HepG2 (cell line): ENCODE measurements at regions not wholly inside any gene's neighbourhood (a gene's known extent, or its start where the extent isn't known, plus 50 kb on each side); places are given as distances from the start of the nearest gene placed in this dataset.

Experiments
- AHR ChIP-seq: IDR thresholded peaks from 2 replicates; pipeline ENCODE4 v1.6.1; 2018; ENCODE audit warnings: missing genetic modification reagents, missing compliant biosample characterization
- ATF7-NPFF ChIP-seq: sonication (generic); formaldehyde crosslinking; IDR thresholded peaks from 2 replicates; pipeline ENCODE4 v1.8.1; 2023; ENCODE audit warnings: mild to moderate bottlenecking, low read depth, missing genetic modification reagents, moderate library complexity
- FOXA3 ChIP-seq: IDR thresholded peaks from 2 replicates; pipeline ENCODE4 v1.6.1; 2016; ENCODE audit warnings: missing genetic modification reagents, missing compliant biosample characterization
- FOXP1 ChIP-seq, 2 experiments: fragments of 450-650 bp in 1 of 2; IDR thresholded peaks; 2 replicates each; pipeline ENCODE4 v1.6.1; 2017 to 2018; ENCODE audit warnings: antibody characterized with exemption in 1 of 2
- MED1 ChIP-seq: sonication (generic); formaldehyde crosslinking; IDR thresholded peaks from 2 replicates; pipeline ENCODE4 v1.4.0; 2020; ENCODE audit warnings: missing genetic modification reagents
- MEIS1 ChIP-seq: sonication (generic); formaldehyde crosslinking; IDR thresholded peaks from 2 replicates; pipeline ENCODE4 v1.9.0; 2021; ENCODE audit warnings: mild to moderate bottlenecking, missing genetic modification reagents, moderate library complexity, borderline replicate concordance
- MXI1 ChIP-seq: IDR thresholded peaks from 3 replicates; pipeline ENCODE4 v1.6.1; 2012; ENCODE audit warnings: low read depth, low read length, inconsistent platforms, borderline replicate concordance
- NFE2L2 ChIP-seq: fragments of 150-350 bp; IDR thresholded peaks from 2 replicates; pipeline ENCODE4 v1.6.1; 2014; ENCODE audit warnings: low read length
- PAX8 ChIP-seq: sonication (generic); formaldehyde crosslinking; IDR thresholded peaks from 2 replicates; pipeline ENCODE4 v1.8.0; 2022; ENCODE audit warnings: mild to moderate bottlenecking, missing genetic modification reagents, borderline replicate concordance
- RAD21 ChIP-seq: fragments of 450-650 bp; formaldehyde crosslinking; IDR thresholded peaks from 2 replicates; pipeline ENCODE4 v1.5.0; 2020; ENCODE audit warnings: mild to moderate bottlenecking
- SNAPC4 ChIP-seq: sonication (generic); formaldehyde crosslinking; IDR thresholded peaks from 2 replicates; pipeline ENCODE4 v1.4.0; 2020; ENCODE audit warnings: mild to moderate bottlenecking, missing genetic modification reagents
- SOX13 ChIP-seq, 3 experiments: fragments of 450-650 bp in 1 of 3; sonication (generic) in 1 of 3; formaldehyde crosslinking in 1 of 3; IDR thresholded peaks in 2 of 3; conservative IDR thresholded peaks in 1 of 3; 2 replicates each; pipeline versions ENCODE4 v1.5.0 to v1.6.1; 2016 to 2020; ENCODE audit warnings: antibody characterized with exemption in 1 of 3, mild to moderate bottlenecking in 1 of 3, missing compliant biosample characterization in 1 of 3, missing genetic modification reagents in 1 of 3, moderate library complexity in 1 of 3
- TBX3 ChIP-seq: fragments of 450-650 bp; IDR thresholded peaks from 2 replicates; pipeline ENCODE4 v1.6.1; 2017; ENCODE audit warnings: antibody characterized with exemption, mild to moderate bottlenecking, inconsistent platforms, borderline replicate concordance
- ZMYM2 ChIP-seq: sonication (generic); formaldehyde crosslinking; IDR thresholded peaks from 2 replicates; pipeline ENCODE4 v1.8.0; 2022; ENCODE audit warnings: mild to moderate bottlenecking, missing genetic modification reagents
- ZNF605 ChIP-seq: sonication (generic); formaldehyde crosslinking; IDR thresholded peaks from 2 replicates; pipeline ENCODE4 v1.8.0; 2022; ENCODE audit warnings: mild to moderate bottlenecking, missing genetic modification reagents
- TF ChIP-seq, protein P1 (sequence below): IDR thresholded peaks from 2 replicates; pipeline ENCODE4 v1.6.1; 2016; ENCODE audit warnings: low read depth, control low read depth
- TF ChIP-seq, protein P2 (sequence below): sonication (generic); formaldehyde crosslinking; conservative IDR thresholded peaks from 2 replicates; pipeline ENCODE4 v1.8.1; 2023; ENCODE audit warnings: missing genetic modification reagents
- TF ChIP-seq, protein P3 (sequence below): sonication (generic); formaldehyde crosslinking; IDR thresholded peaks from 2 replicates; pipeline ENCODE4 v1.4.0; 2020; ENCODE audit warnings: low read depth, mild to moderate bottlenecking, missing genetic modification reagents

DNA sequence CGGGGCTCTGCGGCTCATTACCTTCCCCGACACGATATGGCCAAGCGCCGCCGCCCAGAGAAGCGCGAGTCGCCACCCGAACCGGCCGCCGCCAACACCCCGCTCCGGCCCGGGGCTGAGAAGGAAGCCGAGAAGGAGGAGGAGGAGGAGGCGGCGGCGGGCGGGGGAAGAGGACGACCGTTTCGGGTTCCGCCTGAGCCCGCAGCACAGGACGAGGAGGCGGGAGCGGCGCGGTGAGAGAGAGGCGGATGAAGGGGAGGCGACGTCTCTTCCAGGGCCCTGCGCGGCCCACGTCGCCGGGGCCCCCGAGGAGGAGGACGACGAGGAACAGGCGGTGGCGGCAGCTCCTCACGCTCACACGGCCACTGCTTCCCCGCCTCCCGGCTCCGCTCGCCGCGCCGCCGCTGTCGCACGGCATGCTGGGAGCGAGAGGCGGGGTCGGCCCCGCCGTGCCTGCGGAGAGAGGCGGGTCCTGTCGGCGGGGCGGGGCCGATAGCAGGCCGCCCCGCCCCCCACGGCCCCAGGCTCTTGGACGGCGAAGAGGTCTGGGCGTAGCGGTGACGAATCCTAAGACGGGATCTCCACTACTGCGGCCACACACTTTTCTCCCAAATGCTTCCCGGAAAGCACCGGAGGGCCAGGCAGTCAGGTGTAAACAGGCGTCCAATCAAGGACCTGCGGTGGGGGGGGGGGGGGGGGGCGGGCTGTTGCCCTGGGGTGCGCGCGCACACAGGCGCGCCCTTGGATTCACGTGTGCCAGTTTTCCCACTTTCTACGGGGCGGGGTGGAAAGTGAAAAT lies 97.3 kb upstream of the METTL9 start (continued):
- no peak for TF ChIP-seq SNAPC4 (CRISPR knock-in tag)
- TF ChIP-seq ZMYM2 (CRISPR knock-in tag), result no peak
- TF ChIP-seq, protein P1, sequence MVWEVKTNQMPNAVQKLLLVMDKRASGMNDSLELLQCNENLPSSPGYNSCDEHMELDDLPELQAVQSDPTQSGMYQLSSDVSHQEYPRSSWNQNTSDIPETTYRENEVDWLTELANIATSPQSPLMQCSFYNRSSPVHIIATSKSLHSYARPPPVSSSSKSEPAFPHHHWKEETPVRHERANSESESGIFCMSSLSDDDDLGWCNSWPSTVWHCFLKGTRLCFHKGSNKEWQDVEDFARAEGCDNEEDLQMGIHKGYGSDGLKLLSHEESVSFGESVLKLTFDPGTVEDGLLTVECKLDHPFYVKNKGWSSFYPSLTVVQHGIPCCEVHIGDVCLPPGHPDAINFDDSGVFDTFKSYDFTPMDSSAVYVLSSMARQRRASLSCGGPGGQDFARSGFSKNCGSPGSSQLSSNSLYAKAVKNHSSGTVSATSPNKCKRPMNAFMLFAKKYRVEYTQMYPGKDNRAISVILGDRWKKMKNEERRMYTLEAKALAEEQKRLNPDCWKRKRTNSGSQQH (CRISPR knock-in tag), result peak; percentile 85; the same call in 1 of the 2 replicates
- TF ChIP-seq ZNF605 (CRISPR knock-in tag), result peak; percentile 83; the same call in 1 of the 2 replicates
- TF ChIP-seq PAX8 (CRISPR knock-in tag), result peak; percentile 84; the same call in 1 of the 2 replicates
- peak; percentile 85 for TF ChIP-seq RAD21
- peak; percentile 45 for TF ChIP-seq TBX3
- peak; percentile 88 for TF ChIP-seq MED1 (CRISPR knock-in tag)
- no peak for TF ChIP-seq NFE2L2
- TF ChIP-seq ATF7-NPFF (CRISPR knock-in tag), result peak; percentile 97
- TF ChIP-seq FOXA3 (CRISPR knock-in tag), result peak; percentile 70
- TF ChIP-seq MEIS1 (CRISPR knock-in tag), result no peak
- TF ChIP-seq AHR (CRISPR knock-in tag), result peak; percentile 98; the same call in 1 of the 2 replicates
- TF ChIP-seq, protein P2, sequence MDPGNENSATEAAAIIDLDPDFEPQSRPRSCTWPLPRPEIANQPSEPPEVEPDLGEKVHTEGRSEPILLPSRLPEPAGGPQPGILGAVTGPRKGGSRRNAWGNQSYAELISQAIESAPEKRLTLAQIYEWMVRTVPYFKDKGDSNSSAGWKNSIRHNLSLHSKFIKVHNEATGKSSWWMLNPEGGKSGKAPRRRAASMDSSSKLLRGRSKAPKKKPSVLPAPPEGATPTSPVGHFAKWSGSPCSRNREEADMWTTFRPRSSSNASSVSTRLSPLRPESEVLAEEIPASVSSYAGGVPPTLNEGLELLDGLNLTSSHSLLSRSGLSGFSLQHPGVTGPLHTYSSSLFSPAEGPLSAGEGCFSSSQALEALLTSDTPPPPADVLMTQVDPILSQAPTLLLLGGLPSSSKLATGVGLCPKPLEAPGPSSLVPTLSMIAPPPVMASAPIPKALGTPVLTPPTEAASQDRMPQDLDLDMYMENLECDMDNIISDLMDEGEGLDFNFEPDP (CRISPR knock-in tag), result no peak
- no peak; the same call in 1 of the 2 replicates for TF ChIP-seq SOX13 (IDR thresholded peaks at IDR 0.05)
- peak in 1 of 2 experiments; percentile 69; a peak in 2 of 4 replicates for TF ChIP-seq SOX13 (CRISPR knock-in tag; conservative IDR thresholded peaks at IDR 0.05 in 1 of 2, IDR thresholded peaks at IDR 0.05 in 1 of 2)
- peak; percentile 93 for TF ChIP-seq MXI1
- TF ChIP-seq, protein P3, sequence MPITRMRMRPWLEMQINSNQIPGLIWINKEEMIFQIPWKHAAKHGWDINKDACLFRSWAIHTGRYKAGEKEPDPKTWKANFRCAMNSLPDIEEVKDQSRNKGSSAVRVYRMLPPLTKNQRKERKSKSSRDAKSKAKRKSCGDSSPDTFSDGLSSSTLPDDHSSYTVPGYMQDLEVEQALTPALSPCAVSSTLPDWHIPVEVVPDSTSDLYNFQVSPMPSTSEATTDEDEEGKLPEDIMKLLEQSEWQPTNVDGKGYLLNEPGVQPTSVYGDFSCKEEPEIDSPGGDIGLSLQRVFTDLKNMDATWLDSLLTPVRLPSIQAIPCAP (CRISPR knock-in tag), result peak; percentile 83; the same call in 1 of the 2 replicates
- TF ChIP-seq FOXP1 (IDR thresholded peaks at IDR 0.05), result no peak
- TF ChIP-seq FOXP1 (CRISPR knock-in tag; IDR thresholded peaks at IDR 0.05), result peak; percentile 37; the same call in 1 of the 2 replicates
